ENCODE measurements at regions not wholly inside any gene's neighbourhood (a gene's known extent, or its start where the extent isn't known, plus 50 kb on each side); places are given as distances from the start of the nearest gene placed in this dataset.

DNA sequence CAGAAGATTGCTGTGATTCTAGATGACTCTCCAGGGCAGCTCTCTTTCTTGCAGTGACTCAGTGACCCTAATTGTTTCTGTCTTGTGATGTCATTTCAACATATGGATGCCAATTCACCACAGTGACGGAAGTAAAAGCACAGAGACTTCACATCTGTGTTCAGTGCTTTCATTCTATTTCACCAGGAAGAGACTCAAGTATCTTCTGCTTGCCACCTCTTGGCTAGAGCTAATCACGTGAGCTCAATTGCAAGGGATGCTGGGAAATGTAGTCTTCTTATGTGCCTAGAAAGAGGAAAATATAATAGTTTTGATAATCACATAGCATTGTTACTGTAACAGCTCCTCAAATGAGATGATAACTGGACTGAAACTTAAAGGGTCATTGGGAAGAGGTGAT, 453.3 kb upstream of the KLF4 start:
- TF ChIP-seq YY1 (IDR thresholded peaks at IDR 0.05; ENCODE audit: insufficient read depth, insufficient read length) (no peak), SUZ12 (IDR thresholded peaks at IDR 0.05; ENCODE audit: extremely low read depth, insufficient read depth, insufficient read length) (no peak), ZNF274 (IDR thresholded peaks at IDR 0.05; ENCODE audit: low read depth, low read length) (no peak)

Measured in NT2/D1 (cell line).